ENCODE measurements at regions not wholly inside any gene's neighbourhood (a gene's known extent, or its start where the extent isn't known, plus 50 kb on each side); places are given as distances from the start of the nearest gene placed in this dataset.

DNA sequence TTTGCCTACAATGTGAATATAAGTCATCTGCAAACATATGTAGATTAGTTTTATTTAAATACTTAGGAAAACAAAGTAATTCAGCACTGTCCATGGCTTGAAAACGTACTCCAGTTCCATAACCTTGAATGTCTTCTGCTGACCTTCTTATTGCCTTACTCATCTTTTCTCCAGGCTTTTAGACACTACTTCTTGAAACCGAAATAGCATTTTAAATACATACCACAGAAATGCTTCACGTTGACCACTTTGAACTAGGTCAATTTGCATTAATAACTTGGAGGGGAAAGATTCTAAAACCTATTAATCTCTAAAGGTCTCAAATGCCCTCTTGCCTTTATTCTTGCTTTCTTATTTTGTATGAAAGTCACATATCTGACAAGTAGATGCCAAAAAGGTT lies 995.4 kb upstream of the ACO1 start:
- H3K9ac ChIP-seq (ENCODE audit: low read length) = no peak overlapping the region
- TF ChIP-seq CTCF (IDR thresholded peaks at IDR 0.05; ENCODE audit: low read length) (no peak), EZH2 (IDR thresholded peaks at IDR 0.05; ENCODE audit: borderline replicate concordance, low read length) (no peak)
- peak overlapping the region; percentile 7 for H3K4me3 ChIP-seq (ENCODE audit: low read depth, low read length, poor library complexity, severe bottlenecking)
- no peaks in the 10 kb centered on the region for H3F3A ChIP-seq (ENCODE audit: insufficient read depth, low read length)
- no peaks in the 10 kb centered on the region for H3K9me3 ChIP-seq (ENCODE audit: low read length)
- H3K4me1 ChIP-seq (ENCODE audit: insufficient read depth, low read length, severe bottlenecking) = peaks cover 49% of the 10 kb centered on the region
- peak overlapping the region; percentile 91 for H2AFZ ChIP-seq (ENCODE audit: low read length)
- H3K4me2 ChIP-seq (ENCODE audit: low read length) = peak overlapping the region; percentile 38; the same call in 1 of the 2 replicates
- no peaks in the 10 kb centered on the region for H3K9me2 ChIP-seq (ENCODE audit: low read depth, low read length)
- peak overlapping the region; percentile 86 for H3K27ac ChIP-seq (ENCODE audit: low read depth, low read length, poor library complexity, severe bottlenecking)
- H3K27me3 ChIP-seq (ENCODE audit: insufficient read depth, low read length) = no peaks in the 10 kb centered on the region
- H3K79me2 ChIP-seq (ENCODE audit: insufficient read depth, low read length) = no peaks in the 10 kb centered on the region
- no peaks in the 10 kb centered on the region for H3K36me3 ChIP-seq (ENCODE audit: insufficient read depth, low read length)
- H4K20me1 ChIP-seq (ENCODE audit: insufficient read depth, low read length) = no peaks in the 10 kb centered on the region

DNA sequence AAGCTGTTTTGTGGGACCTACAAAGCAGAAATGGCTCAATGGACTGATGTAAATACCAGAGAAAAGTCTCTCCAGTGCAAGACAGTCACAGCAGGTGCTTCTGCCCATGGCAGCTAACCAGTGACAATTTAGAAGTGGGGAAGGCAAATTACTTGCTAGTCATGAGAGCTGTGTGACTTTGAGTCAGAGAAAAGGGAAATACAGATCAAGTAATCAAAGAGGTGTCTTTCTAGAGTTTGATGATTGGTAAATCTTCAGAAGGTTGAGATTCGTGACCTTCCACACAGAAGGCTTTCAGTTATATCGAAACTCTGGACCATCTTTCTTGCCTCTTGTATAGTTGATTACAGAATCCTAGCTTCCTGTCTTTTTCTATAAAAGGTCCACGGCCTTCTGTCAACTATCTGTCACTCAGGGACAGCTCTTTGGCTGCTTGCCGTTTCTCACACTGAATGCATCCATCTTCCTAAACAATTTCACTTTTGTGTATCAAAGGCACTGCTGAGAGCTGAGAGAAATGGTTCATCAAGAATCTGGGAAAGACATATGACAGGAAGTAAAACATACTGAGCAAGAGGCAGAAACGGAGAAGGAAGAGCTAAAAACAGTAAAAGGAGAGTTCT lies 993.9 kb upstream of the ACO1 start:
- Histone ChIP-seq H3K4me1 (ENCODE audit: insufficient read depth, low read length, severe bottlenecking) (peaks cover 54% of the 10 kb centered on the region), H3K79me2 (ENCODE audit: insufficient read depth, low read length) (no peaks in the 10 kb centered on the region), H3K9me3 (ENCODE audit: low read length) (no peaks in the 10 kb centered on the region), H2AFZ (ENCODE audit: low read length) (peak overlapping the region; percentile 90), H3K4me3 (ENCODE audit: low read depth, low read length, poor library complexity, severe bottlenecking) (peak overlapping the region; percentile 46), H3K27ac (ENCODE audit: low read depth, low read length, poor library complexity, severe bottlenecking) (peak overlapping the region; percentile 86), H3F3A (ENCODE audit: insufficient read depth, low read length) (no peaks in the 10 kb centered on the region), H3K9ac (ENCODE audit: low read length) (peak overlapping the region; percentile 30), H3K36me3 (ENCODE audit: insufficient read depth, low read length) (no peaks in the 10 kb centered on the region), H4K20me1 (ENCODE audit: insufficient read depth, low read length) (no peaks in the 10 kb centered on the region), H3K27me3 (ENCODE audit: insufficient read depth, low read length) (no peaks in the 10 kb centered on the region), H3K9me2 (ENCODE audit: low read depth, low read length) (no peaks in the 10 kb centered on the region), H3K4me2 (ENCODE audit: low read length) (peak overlapping the region; percentile 72)
- TF ChIP-seq EZH2 (IDR thresholded peaks at IDR 0.05; ENCODE audit: borderline replicate concordance, low read length) (no peak), CTCF (IDR thresholded peaks at IDR 0.05; ENCODE audit: low read length) (no peak)

- no peaks in the 10 kb centered on the region for H3K79me2 ChIP-seq (ENCODE audit: insufficient read depth, low read length)
- no peaks in the 10 kb centered on the region for H3F3A ChIP-seq (ENCODE audit: insufficient read depth, low read length)
- no peak overlapping the region for H3K4me2 ChIP-seq (ENCODE audit: low read length)
- H3K9me3 ChIP-seq (ENCODE audit: low read length) = no peaks in the 10 kb centered on the region
- H3K4me1 ChIP-seq (ENCODE audit: insufficient read depth, low read length, severe bottlenecking) = peaks cover 54% of the 10 kb centered on the region
- TF ChIP-seq EZH2 (IDR thresholded peaks at IDR 0.05; ENCODE audit: borderline replicate concordance, low read length) (no peak), CTCF (IDR thresholded peaks at IDR 0.05; ENCODE audit: low read length) (no peak)
- no peaks in the 10 kb centered on the region for H3K9me2 ChIP-seq (ENCODE audit: low read depth, low read length)
- H3K9ac ChIP-seq (ENCODE audit: low read length) = no peak overlapping the region
- no peak overlapping the region for H3K4me3 ChIP-seq (ENCODE audit: low read depth, low read length, poor library complexity, severe bottlenecking)
- no peak overlapping the region for H3K27ac ChIP-seq (ENCODE audit: low read depth, low read length, poor library complexity, severe bottlenecking)
- no peaks in the 10 kb centered on the region for H3K36me3 ChIP-seq (ENCODE audit: insufficient read depth, low read length)
- H3K27me3 ChIP-seq (ENCODE audit: insufficient read depth, low read length) = no peaks in the 10 kb centered on the region
- H4K20me1 ChIP-seq (ENCODE audit: insufficient read depth, low read length) = no peaks in the 10 kb centered on the region
- no peak overlapping the region for H2AFZ ChIP-seq (ENCODE audit: low read length)
Observed at GRCh38 chr9:31393240-31393639, 991.2 kb upstream of the ACO1 start.
